ENCODE measurements at regions not wholly inside any gene's neighbourhood (a gene's known extent, or its start where the extent isn't known, plus 50 kb on each side); places are given as distances from the start of the nearest gene placed in this dataset.

DNA sequence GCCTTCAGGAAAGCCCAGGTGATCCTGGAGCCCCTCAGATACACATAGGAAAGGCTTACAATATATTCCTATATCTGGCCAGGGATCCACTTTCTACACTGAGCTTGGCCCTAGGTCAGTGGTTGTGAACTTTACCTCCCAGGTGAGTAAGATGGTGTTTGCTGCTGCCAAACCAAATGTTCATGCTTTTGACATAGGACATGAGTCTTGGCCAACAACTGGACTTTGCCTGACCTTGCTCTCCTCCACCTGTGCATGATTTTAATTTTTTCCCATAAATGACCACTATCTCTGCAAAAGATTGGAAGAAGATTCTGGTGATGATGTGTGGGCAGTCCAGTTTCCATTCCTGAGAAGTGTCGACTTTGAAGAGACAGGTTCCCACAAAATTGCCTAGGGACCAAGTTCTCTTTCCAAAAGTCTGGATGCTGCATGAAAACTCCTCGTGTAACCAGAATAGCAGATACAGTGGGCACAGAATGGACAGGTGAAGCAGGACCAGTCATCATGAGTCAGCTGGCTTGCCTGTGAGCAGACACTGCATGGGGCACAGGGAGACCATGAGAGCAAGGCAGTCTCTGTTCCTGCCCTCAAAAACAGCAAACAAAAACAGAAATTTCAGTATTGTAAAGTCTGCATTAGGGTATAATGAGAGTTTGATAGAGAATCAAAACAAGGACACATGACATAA is 226.4 kb upstream of the MON1B start:
- TF ChIP-seq CTCF (conservative IDR thresholded peaks at IDR 0.05) (no peak), ZFX (IDR thresholded peaks at IDR 0.05) (no peak)
